A549 (cell line): ENCODE measurements at regions not wholly inside any gene's neighbourhood (a gene's known extent, or its start where the extent isn't known, plus 50 kb on each side); places are given as distances from the start of the nearest gene placed in this dataset.

Experiments
- ATAC-seq, 2 experiments: fragments of 200-7000 bp in 1 of 2; fragments of >200 bp in 1 of 2; cut with Nextera tagmentation in 1 of 2; cut with Tn5 transposase in 1 of 2; 3 replicates each; pipeline versions ENCODE4 v1.8.0 to v1.9.1; 2018 to 2020; ENCODE audit warnings: mild to moderate bottlenecking in 1 of 2, moderate library complexity in 1 of 2
- CTCF ChIA-PET: fragments of 300-600 bp; sonication (Branson Sonifier 250); formaldehyde crosslinking; extraction: SDS; loops from one replicate; lab custom pipeline; 2021; ENCODE audit warnings: antibody characterized with exemption, inconsistent platforms; lab: Yijun Ruan, JAX
- POLR2A ChIA-PET: fragments of 350-600 bp; formaldehyde crosslinking; extraction: SDS; loops from one replicate; lab custom pipeline; 2021; ENCODE audit warnings: antibody characterized with exemption, inconsistent platforms; lab: Yijun Ruan, JAX
- DNase-seq, 2 experiments: peaks; one replicate each; pipeline versions ENCODE4 v3.0.0 to v3.0.0-alpha.2; 2011 to 2016; ENCODE audit warnings: low read depth in 1 of 2, low spot score in 1 of 2
- FAIRE-seq: peaks from 2 replicates; lab custom pipeline; 2011; peaks lifted over from hg19 to GRCh38; lab: Jason Lieb, UNC
- H3K27ac ChIP-seq, 2 experiments: fragments of >200 bp; sonication (Bioruptor Twin); formaldehyde crosslinking; 3 replicates each; pipeline ENCODE4 v1.5.1; 2016 to 2017
- H3K4me1 ChIP-seq: fragments of >200 bp; sonication (Bioruptor Twin); formaldehyde crosslinking; 3 replicates; pipeline ENCODE4 v1.6.1; 2016
- H3K4me2 ChIP-seq: fragments of >200 bp; sonication (Bioruptor Twin); formaldehyde crosslinking; 3 replicates; pipeline ENCODE4 v1.6.1; 2016
- H3K4me3 ChIP-seq: fragments of >200 bp; sonication (Bioruptor Twin); formaldehyde crosslinking; 3 replicates; pipeline ENCODE4 v1.5.1; 2016
- H3K9me3 ChIP-seq: fragments of >200 bp; sonication (Bioruptor Twin); formaldehyde crosslinking; 3 replicates; pipeline ENCODE4 v1.6.1; 2016
- ATOH8 ChIP-seq: fragments of 250-450 bp; sonication (Bioruptor Pico); IDR thresholded peaks from 2 replicates; pipeline ENCODE4 v1.5.0; 2020; ENCODE audit warnings: low read depth, mild to moderate bottlenecking, moderate library complexity
- BCL3 ChIP-seq: fragments of >200 bp; sonication (Bioruptor Twin); formaldehyde crosslinking; IDR thresholded peaks from 3 replicates; pipeline ENCODE4 v1.6.1; 2016
- CBX2 ChIP-seq: fragments of 200-600 bp; sonication (generic); IDR thresholded peaks from 2 replicates; pipeline ENCODE4 v1.6.1; 2016; ENCODE audit warnings: low read depth, mild to moderate bottlenecking, borderline replicate concordance
- CBX8 ChIP-seq: fragments of 200-600 bp; sonication (generic); IDR thresholded peaks from 2 replicates; pipeline ENCODE4 v1.6.1; 2016
- CHD2 ChIP-seq: fragments of 150-350 bp; IDR thresholded peaks from 2 replicates; pipeline ENCODE4 v1.6.1; 2014; ENCODE audit warnings: low read length; ENCODE audit not compliant: partially characterized antibody
- CHD4 ChIP-seq: fragments of 200-600 bp; sonication (generic); IDR thresholded peaks from 2 replicates; pipeline ENCODE4 v1.6.1; 2016; ENCODE audit warnings: antibody characterized with exemption, mild to moderate bottlenecking, borderline replicate concordance
- E2F6 ChIP-seq: IDR thresholded peaks from 2 replicates; pipeline ENCODE4 v1.6.1; 2012; ENCODE audit warnings: low read depth, borderline replicate concordance
- EHF ChIP-seq: fragments of 250-450 bp; sonication (Bioruptor Pico); IDR thresholded peaks from 2 replicates; pipeline ENCODE4 v1.5.0; 2020; ENCODE audit warnings: mild to moderate bottlenecking
- EHMT2 ChIP-seq: fragments of 200-600 bp; sonication (generic); IDR thresholded peaks from 2 replicates; pipeline ENCODE4 v1.6.1; 2016; ENCODE audit warnings: antibody characterized with exemption, low read depth, mild to moderate bottlenecking, moderate library complexity
- ELK1 ChIP-seq: fragments of 150-350 bp; IDR thresholded peaks from 2 replicates; pipeline ENCODE4 v1.6.1; 2014; ENCODE audit warnings: low read depth, mild to moderate bottlenecking, low read length
- EP300 ChIP-seq, 2 experiments: fragments of >200 bp; sonication (Bioruptor Twin); formaldehyde crosslinking; IDR thresholded peaks; 2 replicates in 1 of 2; 3 replicates in 1 of 2; pipeline ENCODE4 v1.6.1; 2016 to 2017
- FOSL2 ChIP-seq, 2 experiments: fragments of 450-650 bp in 1 of 2; fragments of >200 bp in 1 of 2; sonication (Bioruptor Twin) in 1 of 2; formaldehyde crosslinking; IDR thresholded peaks; 2 replicates each; pipeline versions ENCODE4 v1.5.0 to v1.6.1; 2016 to 2020; ENCODE audit warnings: mild to moderate bottlenecking in 1 of 2, moderate library complexity in 1 of 2
- GATA3 ChIP-seq: IDR thresholded peaks from 2 replicates; pipeline ENCODE4 v1.6.1; 2012; ENCODE audit warnings: borderline replicate concordance
- HES2 ChIP-seq: fragments of >200 bp; sonication (Bioruptor Twin); formaldehyde crosslinking; IDR thresholded peaks from 2 replicates; pipeline ENCODE4 v1.6.1; 2016
- JUN ChIP-seq, 2 experiments: fragments of >200 bp; sonication (Bioruptor Twin); formaldehyde crosslinking; IDR thresholded peaks; 2 replicates in 1 of 2; 3 replicates in 1 of 2; pipeline ENCODE4 v1.6.1; 2016 to 2017
- JUNB ChIP-seq: fragments of >200 bp; sonication (Bioruptor Twin); formaldehyde crosslinking; IDR thresholded peaks from 2 replicates; pipeline ENCODE4 v1.6.1; 2016
- KDM5A ChIP-seq: fragments of 200-600 bp; sonication (generic); IDR thresholded peaks from 2 replicates; pipeline ENCODE4 v1.6.1; 2016; ENCODE audit warnings: antibody characterized with exemption, mild to moderate bottlenecking
- MAX ChIP-seq: IDR thresholded peaks from 2 replicates; pipeline ENCODE4 v1.6.1; 2012
- MYC ChIP-seq: IDR thresholded peaks from 2 replicates; pipeline ENCODE4 v1.6.1; 2012; ENCODE audit warnings: mild to moderate bottlenecking, inconsistent platforms, low read length, improper control_type of control experiment, borderline replicate concordance
- NFE2L2 ChIP-seq: fragments of 150-350 bp; conservative IDR thresholded peaks from 2 replicates; pipeline ENCODE4 v1.6.1; 2014; ENCODE audit warnings: low read length
- PBX3 ChIP-seq: IDR thresholded peaks from 2 replicates; pipeline ENCODE4 v1.6.1; 2012
- POLR2A ChIP-seq: IDR thresholded peaks from 2 replicates; pipeline ENCODE4 v1.6.1; 2012; ENCODE audit warnings: mild to moderate bottlenecking, low read length
- POLR2AphosphoS2 ChIP-seq: conservative IDR thresholded peaks from 2 replicates; pipeline ENCODE4 v1.6.1; 2012; ENCODE audit warnings: low read length, improper control_type of control experiment, inconsistent platforms
- RAD21 ChIP-seq, 2 experiments: fragments of >200 bp in 1 of 2; sonication (Bioruptor Twin) in 1 of 2; formaldehyde crosslinking in 1 of 2; IDR thresholded peaks in 1 of 2; conservative IDR thresholded peaks in 1 of 2; 2 replicates in 1 of 2; 3 replicates in 1 of 2; pipeline ENCODE4 v1.6.1; 2012 to 2018; ENCODE audit warnings: inconsistent platforms in 1 of 2
- RARB ChIP-seq: fragments of 250-450 bp; sonication (Bioruptor Pico); IDR thresholded peaks from 2 replicates; pipeline ENCODE4 v1.8.0; 2021; ENCODE audit warnings: mild to moderate bottlenecking, moderate library complexity
- SMC3 ChIP-seq: fragments of >200 bp; sonication (Bioruptor Twin); formaldehyde crosslinking; IDR thresholded peaks from 3 replicates; pipeline ENCODE4 v1.6.1; 2018; ENCODE audit warnings: inconsistent platforms
- SREBF2 ChIP-seq: fragments of 450-650 bp; IDR thresholded peaks from 2 replicates; pipeline ENCODE4 v1.6.1; 2014; ENCODE audit warnings: mild to moderate bottlenecking, moderate library complexity
- USF2 ChIP-seq: fragments of 450-650 bp; IDR thresholded peaks from 2 replicates; pipeline ENCODE4 v1.6.1; 2014; ENCODE audit warnings: antibody characterized with exemption
- ZFP36 ChIP-seq: fragments of 450-650 bp; IDR thresholded peaks from 2 replicates; pipeline ENCODE4 v1.6.1; 2014; ENCODE audit warnings: borderline replicate concordance; ENCODE audit not compliant: partially characterized antibody
- ZNF302 ChIP-seq: fragments of 250-450 bp; sonication (Bioruptor Pico); IDR thresholded peaks from 2 replicates; pipeline ENCODE4 v1.9.0; 2021; ENCODE audit warnings: inconsistent platforms, mild to moderate bottlenecking, moderate library complexity
- WGBS: methylation state at CpG from one replicate; pipeline ENCODE4 v1.1.6; 2017; ENCODE audit errors: missing lambda C conversion rate; 5-methylcytosine and 5-hydroxymethylcytosine counted together

- CTCF ChIA-PET, result no interaction called here
Measured at GRCh38 chr11:91257667-91258066, 967.0 kb upstream of the FAT3 start.

GRCh38 chr11:91248199-91248807, 976.3 kb upstream of the FAT3 start:
- 29% methylated on average over 4 of the region's 4 CpGs for WGBS
- DNase-seq (peak; percentile 2 to 57), ATAC-seq (no peak), FAIRE-seq (peak; percentile 81)
- Histone ChIP-seq H3K27ac (no peak overlapping the region), H3K4me1 (peaks cover 5% of the 10 kb centered on the region; the same call in 2 of the 3 replicates), H3K4me2 (no peak overlapping the region), H3K4me3 (no peak overlapping the region), H3K9me3 (no peaks in the 10 kb centered on the region)
- CTCF ChIA-PET, result interaction anchor here (0.6 to 2.3 kb wide), 10 partner anchors 9 to 721 kb away, joined by 3 to 10 read pairs (median 4); no protein-coding TSS in a partner anchor
- POLR2A ChIA-PET, result no interaction called here
- TF ChIP-seq SMC3, result peak; percentile 67
- TF ChIP-seq RARB (CRISPR knock-in tag), result no peak
- no peak for TF ChIP-seq USF2
- TF ChIP-seq JUNB, result no peak
- TF ChIP-seq MAX, result no peak
- TF ChIP-seq EP300 (IDR thresholded peaks at IDR 0.05), result no peak
- no peak for TF ChIP-seq CBX8
- TF ChIP-seq RAD21 (conservative IDR thresholded peaks at IDR 0.05 in 1 of 2, IDR thresholded peaks at IDR 0.05 in 1 of 2), result peak; percentile 60 to 61
- TF ChIP-seq GATA3, result no peak
- TF ChIP-seq POLR2AphosphoS2, result no peak
- TF ChIP-seq SREBF2, result no peak
- no peak for TF ChIP-seq BCL3
- TF ChIP-seq PBX3, result no peak
- no peak for TF ChIP-seq JUN (IDR thresholded peaks at IDR 0.05)
- no peak for TF ChIP-seq ATOH8 (CRISPR knock-in tag)
- TF ChIP-seq FOSL2 (IDR thresholded peaks at IDR 0.05), result no peak
- TF ChIP-seq FOSL2 (CRISPR knock-in tag; IDR thresholded peaks at IDR 0.05), result no peak
- no peak for TF ChIP-seq CHD4
- TF ChIP-seq EHF (CRISPR knock-in tag), result no peak
- TF ChIP-seq CBX2, result no peak
- no peak for TF ChIP-seq HES2
- TF ChIP-seq E2F6, result no peak
- TF ChIP-seq CHD2, result no peak

More at GRCh38 chr11:91257667-91258066, 967.0 kb upstream of the FAT3 start:
- whole genome bisulfite sequencing, result 38% methylated on average over 1 of the region's 1 CpG
- FAIRE-seq (no peak), DNase-seq (no peak), ATAC-seq (no peak)
- Histone ChIP-seq H3K4me2 (no peak overlapping the region), H3K9me3 (no peaks in the 10 kb centered on the region), H3K4me3 (no peak overlapping the region), H3K4me1 (no peaks in the 10 kb centered on the region), H3K27ac (no peak overlapping the region)
- TF ChIP-seq POLR2A (no peak), ZFP36 (no peak), NFE2L2 (no peak), CBX2 (no peak), ELK1 (no peak), ATOH8 (CRISPR knock-in tag) (no peak), KDM5A (no peak), ZNF302 (CRISPR knock-in tag) (no peak), POLR2AphosphoS2 (no peak), JUNB (no peak), RAD21 (conservative IDR thresholded peaks at IDR 0.05 in 1 of 2, IDR thresholded peaks at IDR 0.05 in 1 of 2) (no peak), SREBF2 (no peak), EHMT2 (no peak), MYC (no peak)
- POLR2A ChIA-PET, result no interaction called here
